Neural progenitor cell (in vitro differentiated cells): ENCODE measurements at regions not wholly inside any gene's neighbourhood (a gene's known extent, or its start where the extent isn't known, plus 50 kb on each side); places are given as distances from the start of the nearest gene placed in this dataset.

Experiments
- CTCF ChIP-seq: fragments of 200-600 bp; sonication (generic); IDR thresholded peaks from 2 replicates; pipeline ENCODE4 v1.5.1; 2017; ENCODE audit warnings: antibody characterized with exemption, mild to moderate bottlenecking
- EZH2phosphoT487 ChIP-seq: fragments of 200-600 bp; sonication (generic); IDR thresholded peaks from 2 replicates; pipeline ENCODE4 v1.6.1; 2017; ENCODE audit warnings: antibody characterized with exemption

- no peak for TF ChIP-seq EZH2phosphoT487
- no peak for TF ChIP-seq CTCF
Observed at GRCh38 chr3:164723396-164723795, 354.9 kb downstream of the SI start.
